IMR-90 (cell line): ENCODE measurements at regions not wholly inside any gene's neighbourhood (a gene's known extent, or its start where the extent isn't known, plus 50 kb on each side); places are given as distances from the start of the nearest gene placed in this dataset.

Source experiments
- ATAC-seq: fragments of 200-7000 bp; cut with Tn5 transposase; 2 replicates; pipeline ENCODE4 v1.9.1; 2020; ENCODE audit warnings: low read depth, mild to moderate bottlenecking, moderate library complexity
- BruUV-seq: library from RNA; stranded (reverse); fragments of 400-500 nt; replicated peaks from 2 replicates; lab custom pipeline; 2021; lab: Mats Ljungman, UMichigan
- CTCF ChIA-PET: fragments of 300-600 bp; formaldehyde crosslinking; extraction: SDS; loops from one replicate; lab custom pipeline; 2021; ENCODE audit warnings: antibody characterized with exemption; lab: Yijun Ruan, JAX
- POLR2A ChIA-PET: fragments of 300-600 bp; sonication (Branson Sonifier 250); formaldehyde crosslinking; loops from one replicate; lab custom pipeline; 2022; ENCODE audit warnings: antibody characterized with exemption; ENCODE audit not compliant: unreplicated experiment; lab: Charles Lee
- DNase-seq: peaks from one replicate; pipeline ENCODE4 v3.0.0; 2013
- H2AFZ ChIP-seq: replicated peaks from 2 replicates; pipeline ENCODE3; 2013; ENCODE audit warnings: low read length, mild to moderate bottlenecking; ENCODE audit not compliant: poor library complexity
- H2AK5ac ChIP-seq: 2 replicates; pipeline ENCODE4 v1.6.1; 2013; ENCODE audit warnings: low read depth, low read length, inconsistent platforms
- H2AK9ac ChIP-seq: replicated peaks from 2 replicates; pipeline ENCODE3; 2013; ENCODE audit warnings: mild to moderate bottlenecking, low read depth, low read length, moderate library complexity; ENCODE audit not compliant: poor library complexity
- H2BK120ac ChIP-seq: 2 replicates; pipeline ENCODE4 v1.6.1; 2013; ENCODE audit warnings: low read depth, low read length, inconsistent platforms
- H2BK15ac ChIP-seq: 3 replicates; pipeline ENCODE4 v1.6.1; 2013; ENCODE audit warnings: low read depth, low read length, inconsistent platforms
- H2BK20ac ChIP-seq: 2 replicates; pipeline ENCODE4 v1.6.1; 2013; ENCODE audit warnings: low read depth, mild to moderate bottlenecking, inconsistent platforms, low read length, moderate library complexity
- H2BK5ac ChIP-seq: 2 replicates; pipeline ENCODE4 v1.6.1; 2013; ENCODE audit warnings: mild to moderate bottlenecking, low read depth, low read length, inconsistent platforms; ENCODE audit not compliant: poor library complexity, severe bottlenecking
- H3K14ac ChIP-seq: replicated peaks from 2 replicates; pipeline ENCODE4 v1.6.1; 2013; ENCODE audit warnings: low read depth, low read length, inconsistent platforms
- H3K18ac ChIP-seq: 2 replicates; pipeline ENCODE4 v1.6.1; 2013; ENCODE audit warnings: low read depth, low read length, control low read depth
- H3K23ac ChIP-seq: 2 replicates; pipeline ENCODE4 v1.6.1; 2013; ENCODE audit warnings: low read depth, low read length, inconsistent platforms
- H3K27ac ChIP-seq: 2 replicates; pipeline ENCODE4 v1.5.1; 2013; ENCODE audit warnings: mild to moderate bottlenecking, control low read depth, low read length; ENCODE audit not compliant: insufficient read depth
- H3K27me3 ChIP-seq: 2 replicates; pipeline ENCODE4 v1.6.1; 2013; ENCODE audit warnings: low read length; ENCODE audit not compliant: control insufficient read depth, insufficient read depth
- H3K36me3 ChIP-seq: 2 replicates; pipeline ENCODE4 v1.6.1; 2013; ENCODE audit warnings: low read length, mixed read lengths; ENCODE audit not compliant: control insufficient read depth, insufficient read depth
- H3K4ac ChIP-seq: 2 replicates; pipeline ENCODE4 v1.6.1; 2013; ENCODE audit warnings: low read depth, low read length, inconsistent platforms
- H3K4me1 ChIP-seq: 2 replicates; pipeline ENCODE4 v1.6.1; 2013; ENCODE audit warnings: low read length, mixed read lengths; ENCODE audit not compliant: control insufficient read depth, insufficient read depth
- H3K4me2 ChIP-seq: 2 replicates; pipeline ENCODE4 v1.6.1; 2013; ENCODE audit warnings: low read depth, mild to moderate bottlenecking, control low read depth, low read length, moderate library complexity
- H3K4me3 ChIP-seq: 2 replicates; pipeline ENCODE4 v1.5.1; 2013; ENCODE audit warnings: low read depth, mild to moderate bottlenecking, control low read depth, low read length, moderate library complexity; ENCODE audit not compliant: insufficient read depth
- H3K56ac ChIP-seq: 2 replicates; pipeline ENCODE4 v1.6.1; 2013; ENCODE audit warnings: low read length, inconsistent platforms; ENCODE audit not compliant: insufficient read depth; ENCODE audit errors: extremely low read depth
- H3K79me1 ChIP-seq, 2 experiments: 2 replicates each; pipeline ENCODE4 v1.6.1; 2013; ENCODE audit warnings: low read length in 2 of 2, inconsistent platforms in 1 of 2, low read depth in 1 of 2
- H3K9ac ChIP-seq: 2 replicates; pipeline ENCODE4 v1.6.1; 2013; ENCODE audit warnings: low read depth, low read length, control low read depth
- H3K9me1 ChIP-seq: 2 replicates; pipeline ENCODE4 v1.6.1; 2013; ENCODE audit warnings: low read length, inconsistent platforms; ENCODE audit not compliant: insufficient read depth
- H3K9me3 ChIP-seq: 2 replicates; pipeline ENCODE4 v1.6.1; 2013; ENCODE audit warnings: low read length; ENCODE audit not compliant: control insufficient read depth, insufficient read depth
- H4K20me1 ChIP-seq: 2 replicates; pipeline ENCODE4 v1.6.1; 2013; ENCODE audit warnings: low read length, inconsistent platforms; ENCODE audit not compliant: insufficient read depth
- H4K5ac ChIP-seq: 2 replicates; pipeline ENCODE4 v1.6.1; 2013; ENCODE audit warnings: mild to moderate bottlenecking, low read depth, low read length, control low read depth
- H4K8ac ChIP-seq, 2 experiments: 2 replicates each; pipeline ENCODE4 v1.6.1; 2013; ENCODE audit warnings: low read depth in 2 of 2, low read length in 2 of 2, control low read depth in 1 of 2, inconsistent platforms in 1 of 2
- H4K91ac ChIP-seq: 2 replicates; pipeline ENCODE4 v1.6.1; 2013; ENCODE audit warnings: low read depth, low read length, inconsistent platforms; ENCODE audit not compliant: insufficient read depth
- BHLHE40 ChIP-seq: fragments of 150-350 bp; IDR thresholded peaks from 2 replicates; pipeline ENCODE4 v1.6.1; 2016; ENCODE audit warnings: mild to moderate bottlenecking, low read depth, low read length
- CHD1 ChIP-seq: IDR thresholded peaks from 2 replicates; pipeline ENCODE4 v1.6.1; 2012; ENCODE audit warnings: low read depth, low read length, improper control_type of control experiment
- FOS ChIP-seq: fragments of 150-350 bp; IDR thresholded peaks from 2 replicates; pipeline ENCODE4 v1.6.1; 2016; ENCODE audit warnings: low read depth, low read length
- NFE2L2 ChIP-seq: fragments of 150-350 bp; IDR thresholded peaks from 2 replicates; pipeline ENCODE4 v1.6.1; 2016; ENCODE audit warnings: low read depth, mild to moderate bottlenecking, low read length
- POLR2A ChIP-seq: IDR thresholded peaks from 2 replicates; pipeline ENCODE4 v1.6.1; 2012; ENCODE audit warnings: mild to moderate bottlenecking, low read depth, low read length
- RFX5 ChIP-seq: IDR thresholded peaks from 2 replicates; pipeline ENCODE4 v1.8.0; 2012; ENCODE audit warnings: low read depth, mild to moderate bottlenecking, low read length, moderate library complexity
- SMC3 ChIP-seq: fragments of 150-350 bp; IDR thresholded peaks from 2 replicates; pipeline ENCODE4 v1.6.1; 2016; ENCODE audit warnings: low read depth, mild to moderate bottlenecking, antibody characterized with exemption, low read length, moderate library complexity
- whole genome bisulfite sequencing, 2 experiments: methylation state at CpG; one replicate each; pipeline versions ENCODE4 v1.1.5 to v1.1.7; 2013; ENCODE audit warnings: missing lambda C conversion rate in 2 of 2; ENCODE audit not compliant: insufficient read length in 1 of 2; ENCODE audit errors: extremely low coverage in 2 of 2; 5-methylcytosine and 5-hydroxymethylcytosine counted together
- dilution Hi-C: fragments of 300-500 bp; cut with HindIII; formaldehyde crosslinking; loops from one replicate; pipeline ENCODE4 v1.14.3; 2018; ENCODE audit warnings: low sequenced_read_pairs; ENCODE audit not compliant: unreplicated experiment
- in situ Hi-C: fragments of 300-500 bp; cut with MboI; formaldehyde crosslinking; loops from 3 replicates; pipeline ENCODE4 v1.14.3; 2019; ENCODE audit warnings: low sequenced_read_pairs, inconsistent platforms, mixed read lengths
- intact Hi-C: fragments of 100-400 bp; cut with micrococcal nuclease; formaldehyde crosslinking; loops from 2 replicates; pipeline ENCODE4 v1.10.0; 2022
- TF ChIP-seq, protein P1 (sequence below): fragments of 150-350 bp; IDR thresholded peaks from 2 replicates; pipeline ENCODE4 v1.6.1; 2016; ENCODE audit warnings: low read depth, mild to moderate bottlenecking, low read length, moderate library complexity, borderline replicate concordance

DNA sequence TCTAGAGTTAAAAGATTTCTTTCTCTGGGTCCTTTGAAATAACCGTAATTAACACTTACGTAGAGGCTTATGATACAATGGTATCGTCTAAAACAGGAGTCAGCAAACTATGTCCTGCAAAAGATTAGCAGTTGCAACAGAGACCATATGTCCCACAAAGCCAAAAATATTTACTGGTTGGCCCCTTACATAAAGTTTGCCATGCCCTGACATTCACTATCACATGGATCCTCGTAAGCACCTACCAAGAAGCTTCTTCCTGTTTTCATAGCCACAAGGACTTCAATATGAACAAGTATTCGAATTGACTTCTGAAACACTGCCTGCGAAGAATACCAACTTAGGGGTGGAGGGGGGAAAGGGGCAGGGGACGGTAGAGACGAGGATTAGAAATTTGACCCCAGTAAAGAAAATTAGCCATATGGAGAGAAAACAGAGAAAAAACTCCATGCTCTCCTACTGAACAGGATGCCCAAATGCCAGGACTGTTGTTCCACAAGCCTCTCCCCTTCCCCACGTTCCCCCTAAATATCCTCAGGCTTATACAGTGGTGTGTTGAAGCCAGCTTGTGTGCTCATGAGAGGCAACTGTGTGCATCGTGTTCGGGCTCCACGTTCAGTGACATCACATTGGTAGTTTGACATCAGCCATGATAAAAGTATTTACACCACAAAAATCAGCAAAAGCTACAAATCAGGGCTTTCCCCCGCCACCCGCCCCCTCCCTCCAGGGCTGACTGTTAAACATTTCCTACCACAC lies 144.1 kb upstream of the HES1 start:
- WGBS, 2 experiments: no CpG with 5 or more reads among the region's 14 CpGs
- Histone ChIP-seq H2AK5ac (no peak overlapping the region), H3K27me3 (peaks cover 35% of the 10 kb centered on the region)

More for the DNA sequence above, 144.1 kb upstream of the HES1 start:
- no peak overlapping the region for H2AFZ ChIP-seq
- H3K14ac ChIP-seq: no peak overlapping the region
- H3K36me3 ChIP-seq: no peaks in the 10 kb centered on the region
- H4K91ac ChIP-seq: no peak overlapping the region
- dilution Hi-C loops: no loop called here
- no peak overlapping the region for H2BK5ac ChIP-seq
- no peak overlapping the region for H2AK9ac ChIP-seq
- no peak overlapping the region for H2BK20ac ChIP-seq
- no peak overlapping the region for H3K9ac ChIP-seq
- no peak overlapping the region for H4K8ac ChIP-seq
- H3K79me1 ChIP-seq: no peaks in the 10 kb centered on the region
- H3K9me3 ChIP-seq: no peaks in the 10 kb centered on the region
- H3K4me1 ChIP-seq: no peaks in the 10 kb centered on the region
- H3K27ac ChIP-seq: no peak overlapping the region
- no peak overlapping the region for H3K23ac ChIP-seq
- no peak overlapping the region for H2BK120ac ChIP-seq
- H4K5ac ChIP-seq: no peak overlapping the region
- no peak for DNase-seq
- ChIA-PET CTCF (no interaction called here), POLR2A (no interaction called here)
- H4K20me1 ChIP-seq: no peaks in the 10 kb centered on the region
- no peak overlapping the region for H3K18ac ChIP-seq
- H3K4me3 ChIP-seq: no peak overlapping the region
- intact Hi-C loops: no loop called here
- BruUV-seq: no TSS peak
- no peak for TF ChIP-seq BHLHE40
- no peak for TF ChIP-seq POLR2A
- TF ChIP-seq NFE2L2: no peak
- TF ChIP-seq, protein P1, sequence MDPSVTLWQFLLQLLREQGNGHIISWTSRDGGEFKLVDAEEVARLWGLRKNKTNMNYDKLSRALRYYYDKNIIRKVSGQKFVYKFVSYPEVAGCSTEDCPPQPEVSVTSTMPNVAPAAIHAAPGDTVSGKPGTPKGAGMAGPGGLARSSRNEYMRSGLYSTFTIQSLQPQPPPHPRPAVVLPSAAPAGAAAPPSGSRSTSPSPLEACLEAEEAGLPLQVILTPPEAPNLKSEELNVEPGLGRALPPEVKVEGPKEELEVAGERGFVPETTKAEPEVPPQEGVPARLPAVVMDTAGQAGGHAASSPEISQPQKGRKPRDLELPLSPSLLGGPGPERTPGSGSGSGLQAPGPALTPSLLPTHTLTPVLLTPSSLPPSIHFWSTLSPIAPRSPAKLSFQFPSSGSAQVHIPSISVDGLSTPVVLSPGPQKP: no peak
- no peak for TF ChIP-seq CHD1
- no peak for TF ChIP-seq SMC3
- TF ChIP-seq FOS: no peak
- TF ChIP-seq RFX5: no peak
- no peaks in the 10 kb centered on the region for H3K9me1 ChIP-seq
- in situ Hi-C loops: no loop called here
- ATAC-seq: no peak
- H3K4me2 ChIP-seq: no peak overlapping the region
- no peak overlapping the region for H3K56ac ChIP-seq
- no peak overlapping the region for H3K4ac ChIP-seq
- H2BK15ac ChIP-seq: no peak overlapping the region
